Activated CD4-positive, alpha-beta memory T cell treated with anti-CD3 and anti-CD28 coated beads for 36 hours (primary cell): ENCODE measurements at regions not wholly inside any gene's neighbourhood (a gene's known extent, or its start where the extent isn't known, plus 50 kb on each side); places are given as distances from the start of the nearest gene placed in this dataset.

ENCODE experiments used
- CTCF ChIA-PET: fragments of 350-600 bp; sonication (Branson Sonifier 250); formaldehyde crosslinking; loops from one replicate; lab custom pipeline; 2021; ENCODE audit warnings: antibody characterized with exemption, inconsistent platforms; lab: Charles Lee
- POLR2A ChIA-PET: fragments of 350-600 bp; sonication (Branson Sonifier 250); formaldehyde crosslinking; loops from one replicate; lab custom pipeline; 2021; ENCODE audit warnings: antibody characterized with exemption; lab: Charles Lee
- DNase-seq: peaks from one replicate; pipeline ENCODE4 v3.0.0-alpha.2; 2020
- H3K27ac Mint-ChIP-seq: one replicate; pipeline ENCODE4 v1.8.0; 2021; ENCODE audit warnings: mixed read lengths
- H3K27me3 Mint-ChIP-seq: one replicate; pipeline ENCODE4 v1.8.0; 2021; ENCODE audit warnings: mixed read lengths
- H3K36me3 Mint-ChIP-seq: one replicate; pipeline ENCODE4 v1.8.0; 2021; ENCODE audit warnings: mixed read lengths
- H3K4me1 Mint-ChIP-seq: one replicate; pipeline ENCODE4 v1.8.0; 2021; ENCODE audit warnings: low read depth, mixed read lengths
- H3K4me3 Mint-ChIP-seq: one replicate; pipeline ENCODE4 v1.8.0; 2021; ENCODE audit warnings: mild to moderate bottlenecking, mixed read lengths
- H3K9me3 Mint-ChIP-seq: one replicate; pipeline ENCODE4 v1.8.0; 2021; ENCODE audit warnings: mixed read lengths
- intact Hi-C: fragments of 100-400 bp; cut with micrococcal nuclease; formaldehyde crosslinking; loops from one replicate; pipeline ENCODE4 v1.15.1; 2023

DNA sequence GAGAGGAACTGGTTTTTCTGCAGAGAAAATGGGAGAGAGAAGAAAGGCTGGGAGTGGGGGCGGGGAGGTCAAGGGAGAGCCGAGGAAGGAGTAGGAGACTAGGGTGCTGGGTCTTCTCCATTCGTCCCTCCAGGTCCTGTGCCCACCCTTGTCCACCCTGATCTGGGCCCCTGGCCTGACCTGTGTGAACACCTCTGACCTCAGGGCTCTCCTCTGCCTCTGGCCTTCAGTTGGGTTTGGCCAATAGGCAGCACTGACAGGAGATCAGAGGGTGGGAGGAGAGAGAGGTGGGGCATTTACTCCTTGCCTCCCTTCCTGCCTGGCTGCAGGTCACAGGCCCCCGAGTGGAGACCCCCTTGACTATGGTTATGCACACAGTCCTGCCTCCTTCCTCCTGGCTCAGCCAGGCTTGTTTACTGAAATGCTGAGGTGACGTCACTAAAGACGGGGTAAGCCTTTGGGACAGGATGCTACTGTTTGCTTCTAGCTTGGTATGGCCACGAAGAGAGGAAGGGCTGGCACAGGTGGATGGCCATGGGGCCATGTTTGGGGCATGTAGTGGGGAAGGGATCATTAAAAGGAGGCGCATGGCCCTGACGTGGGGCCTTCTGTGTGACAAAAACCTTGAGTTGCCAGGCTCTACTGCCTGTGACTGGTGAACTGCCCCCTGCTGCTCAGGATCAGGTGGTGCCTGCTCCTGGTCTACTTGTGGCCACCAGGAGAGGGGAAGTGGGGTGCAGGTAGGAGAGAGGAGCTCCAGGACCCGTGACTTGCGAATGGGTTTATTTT lies 248.7 kb upstream of the CSF3R start:
- peaks cover 30% of the 10 kb centered on the region for H3K27me3 Mint-ChIP-seq
- no peak overlapping the region for H3K27ac Mint-ChIP-seq
- no peaks in the 10 kb centered on the region for H3K4me1 Mint-ChIP-seq
- intact Hi-C loops = no loop called here
- no peaks in the 10 kb centered on the region for H3K9me3 Mint-ChIP-seq
- POLR2A ChIA-PET = no interaction called here
- DNase-seq = no peak
- no peak overlapping the region for H3K4me3 Mint-ChIP-seq
- no peaks in the 10 kb centered on the region for H3K36me3 Mint-ChIP-seq
- CTCF ChIA-PET = no interaction called here

DNA sequence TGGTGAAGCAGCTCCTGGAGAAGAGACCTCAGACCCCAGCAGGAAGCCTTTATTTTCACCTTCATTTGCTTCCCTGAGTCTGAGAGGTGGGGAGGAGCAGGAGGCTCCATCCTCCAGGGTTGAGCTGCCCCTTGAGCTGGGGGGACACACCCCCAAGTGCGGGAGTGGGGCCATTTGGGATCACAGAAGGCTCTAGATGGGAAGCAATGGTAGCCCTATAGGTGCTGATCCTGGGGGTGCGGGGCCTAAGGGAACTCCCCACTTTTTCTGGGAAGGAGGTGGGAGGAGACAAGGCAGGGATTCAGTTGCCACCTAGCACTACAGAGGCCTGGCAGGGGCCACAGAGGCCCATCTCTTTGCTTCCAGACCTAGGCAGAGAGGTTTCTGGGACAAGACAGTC lies 247.9 kb upstream of the CSF3R start:
- POLR2A ChIA-PET = no interaction called here
- H3K4me3 Mint-ChIP-seq = no peak overlapping the region

DNA sequence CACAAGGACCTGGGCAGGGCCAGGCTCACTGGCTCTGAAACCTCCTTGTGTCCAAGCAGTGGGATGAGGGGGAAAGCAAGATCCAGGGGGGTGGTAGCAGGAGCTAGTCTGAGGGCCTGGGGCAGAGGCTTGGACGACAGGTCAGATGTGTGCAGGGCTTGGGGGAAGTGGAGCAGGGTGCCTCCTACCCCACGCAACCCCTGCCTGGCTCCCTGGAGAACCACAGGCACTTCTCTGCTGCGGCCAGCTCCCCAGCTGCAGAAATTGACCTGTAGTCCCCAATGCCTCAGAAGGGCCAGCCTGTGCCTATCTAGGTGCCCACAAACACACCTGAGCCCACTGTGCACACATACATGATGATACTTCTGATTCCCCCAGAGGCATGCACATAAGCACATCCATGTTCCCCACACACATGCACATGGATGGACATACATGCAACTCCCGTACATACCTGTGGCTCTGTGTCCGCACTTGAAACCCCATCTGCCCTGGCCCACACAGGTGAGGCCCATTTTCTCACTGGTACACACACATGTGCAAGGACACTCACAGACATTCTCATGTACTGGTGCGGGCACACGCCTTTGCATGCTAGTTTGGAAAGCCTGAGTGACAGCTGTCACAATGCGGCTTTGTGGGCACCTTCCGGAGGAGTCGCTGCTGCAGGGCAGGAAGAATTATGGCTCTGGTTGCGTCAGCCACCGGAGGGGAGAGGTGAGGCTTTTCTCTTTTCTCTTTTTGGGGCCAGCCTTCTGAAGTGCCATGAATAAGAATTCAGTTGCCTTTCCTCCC lies 247.2 kb upstream of the CSF3R start:
- peaks cover 26% of the 10 kb centered on the region for H3K27me3 Mint-ChIP-seq
- no peak overlapping the region for H3K4me3 Mint-ChIP-seq
- H3K9me3 Mint-ChIP-seq = no peaks in the 10 kb centered on the region
- H3K36me3 Mint-ChIP-seq = no peaks in the 10 kb centered on the region
- H3K27ac Mint-ChIP-seq = no peak overlapping the region
- intact Hi-C loops = no loop called here
- no peaks in the 10 kb centered on the region for H3K4me1 Mint-ChIP-seq
- CTCF ChIA-PET = no interaction called here
- POLR2A ChIA-PET = no interaction called here
- no peak for DNase-seq

More for the DNA sequence above, 247.9 kb upstream of the CSF3R start:
- H3K4me1 Mint-ChIP-seq = no peaks in the 10 kb centered on the region
- no peaks in the 10 kb centered on the region for H3K36me3 Mint-ChIP-seq
- intact Hi-C loops = no loop called here
- peaks cover 30% of the 10 kb centered on the region for H3K27me3 Mint-ChIP-seq
- no peak overlapping the region for H3K27ac Mint-ChIP-seq
- CTCF ChIA-PET = no interaction called here
- no peak for DNase-seq
- H3K9me3 Mint-ChIP-seq = no peaks in the 10 kb centered on the region

DNA sequence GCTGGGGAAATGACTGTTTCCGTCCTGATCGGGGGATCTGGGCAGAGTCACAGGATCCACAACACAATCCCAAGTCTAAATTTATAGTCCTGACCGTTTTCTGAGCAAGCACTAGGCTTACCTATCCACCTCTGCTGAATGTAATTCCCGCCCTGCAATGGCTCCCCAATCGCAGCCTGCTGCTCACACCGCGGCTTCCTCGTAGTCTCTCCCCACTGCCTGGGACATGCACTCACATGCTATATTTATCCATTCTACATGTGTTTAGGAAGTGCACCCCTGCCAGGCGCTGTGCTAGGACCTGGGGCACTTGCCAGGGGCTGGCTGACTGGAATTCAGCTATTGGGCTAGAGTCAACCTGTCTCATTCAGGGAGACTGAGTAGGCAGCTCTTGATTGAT lies 246.6 kb upstream of the CSF3R start:
- no peak overlapping the region for H3K27ac Mint-ChIP-seq
- no peaks in the 10 kb centered on the region for H3K4me1 Mint-ChIP-seq
- CTCF ChIA-PET = no interaction called here
- H3K9me3 Mint-ChIP-seq = no peaks in the 10 kb centered on the region
- POLR2A ChIA-PET = no interaction called here
- DNase-seq = no peak
- H3K36me3 Mint-ChIP-seq = no peaks in the 10 kb centered on the region
- peaks cover 25% of the 10 kb centered on the region for H3K27me3 Mint-ChIP-seq
- intact Hi-C loops = no loop called here
- H3K4me3 Mint-ChIP-seq = no peak overlapping the region

DNA sequence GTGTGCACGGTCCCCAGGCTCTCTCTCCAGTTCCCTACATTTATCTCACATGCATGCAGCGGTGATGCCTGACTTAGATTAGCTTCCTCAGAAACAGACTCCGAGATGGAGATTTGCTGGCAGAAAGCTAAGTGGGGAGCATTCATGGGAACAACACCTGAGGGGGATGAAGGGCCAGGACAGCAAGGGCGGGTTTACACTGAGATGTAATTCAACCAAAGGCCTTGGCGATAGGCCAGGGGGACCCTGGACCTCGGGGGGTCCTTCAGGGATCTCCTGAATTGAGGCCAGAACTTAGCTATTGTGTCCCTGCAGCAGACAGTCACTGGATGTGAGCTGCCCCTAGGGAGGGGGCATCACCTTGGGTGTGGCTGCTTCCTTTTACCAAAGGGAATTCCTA lies 246.1 kb upstream of the CSF3R start:
- Mint-ChIP-seq H3K4me3 (no peak overlapping the region), H3K4me1 (no peaks in the 10 kb centered on the region), H3K36me3 (no peaks in the 10 kb centered on the region), H3K27ac (no peak overlapping the region), H3K9me3 (no peaks in the 10 kb centered on the region), H3K27me3 (peaks cover 25% of the 10 kb centered on the region)
- intact Hi-C loops = no loop called here
- DNase-seq = no peak
- POLR2A ChIA-PET = no interaction called here
- CTCF ChIA-PET = no interaction called here

DNA sequence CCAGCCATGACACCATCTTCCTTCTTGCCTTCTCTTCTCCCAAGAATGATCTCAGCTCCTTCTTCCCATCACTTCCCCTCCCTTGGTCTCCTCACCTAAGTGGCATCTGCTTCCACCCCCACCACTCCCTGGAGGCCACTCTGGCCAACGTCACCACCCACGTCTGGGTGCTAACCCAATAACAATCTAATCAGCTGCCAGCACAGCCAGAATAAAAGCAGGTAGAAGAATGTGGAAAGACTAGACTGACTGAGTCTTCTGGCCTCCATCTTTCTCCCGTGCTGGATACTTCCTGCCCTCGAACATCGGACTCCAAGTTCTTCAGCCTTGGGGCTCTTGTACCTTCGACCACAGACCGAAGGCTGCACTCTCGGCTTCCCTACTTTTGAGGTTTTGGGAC lies 245.3 kb upstream of the CSF3R start:
- DNase-seq = no peak
- H3K4me3 Mint-ChIP-seq = no peak overlapping the region
- intact Hi-C loops = no loop called here
- peaks cover 28% of the 10 kb centered on the region for H3K27me3 Mint-ChIP-seq
- no peaks in the 10 kb centered on the region for H3K9me3 Mint-ChIP-seq
- ChIA-PET POLR2A (no interaction called here), CTCF (no interaction called here)
- no peaks in the 10 kb centered on the region for H3K36me3 Mint-ChIP-seq
- H3K27ac Mint-ChIP-seq = no peak overlapping the region
- H3K4me1 Mint-ChIP-seq = no peaks in the 10 kb centered on the region

- no peaks in the 10 kb centered on the region for H3K4me1 Mint-ChIP-seq
- peaks cover 29% of the 10 kb centered on the region for H3K27me3 Mint-ChIP-seq
- H3K9me3 Mint-ChIP-seq = no peaks in the 10 kb centered on the region
- no peak overlapping the region for H3K27ac Mint-ChIP-seq
- H3K4me3 Mint-ChIP-seq = no peak overlapping the region
- ChIA-PET POLR2A (no interaction called here), CTCF (no interaction called here)
- no peaks in the 10 kb centered on the region for H3K36me3 Mint-ChIP-seq
- DNase-seq = no peak
- intact Hi-C loops = no loop called here
Measured at GRCh38 chr1:36725151-36725550, 242.4 kb upstream of the CSF3R start.

DNA sequence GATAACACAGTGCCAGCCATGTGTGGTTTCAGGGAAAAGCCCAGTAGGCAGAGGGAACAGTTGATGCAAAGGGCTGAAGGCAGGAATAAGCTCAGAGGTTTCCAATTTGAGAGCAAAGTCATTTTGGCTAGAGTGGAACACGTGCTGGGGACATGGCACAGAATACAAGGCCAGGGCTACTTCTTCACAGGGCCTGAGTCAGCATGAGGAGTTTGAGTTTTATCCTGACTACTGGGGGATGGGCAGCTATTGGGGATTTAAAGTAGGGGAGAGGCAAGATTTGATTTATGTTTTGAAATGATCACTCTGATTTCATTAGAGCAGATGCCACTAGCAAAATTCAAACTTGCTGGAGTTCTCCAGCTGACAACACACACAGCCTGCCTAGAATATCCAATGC lies 241.1 kb upstream of the CSF3R start:
- Mint-ChIP-seq H3K27me3 (peaks cover 20% of the 10 kb centered on the region), H3K4me3 (no peak overlapping the region), H3K9me3 (no peaks in the 10 kb centered on the region), H3K4me1 (no peaks in the 10 kb centered on the region), H3K27ac (no peak overlapping the region), H3K36me3 (no peaks in the 10 kb centered on the region)
- intact Hi-C loops = no loop called here
- DNase-seq = no peak
- POLR2A ChIA-PET = no interaction called here
- CTCF ChIA-PET = no interaction called here

DNA sequence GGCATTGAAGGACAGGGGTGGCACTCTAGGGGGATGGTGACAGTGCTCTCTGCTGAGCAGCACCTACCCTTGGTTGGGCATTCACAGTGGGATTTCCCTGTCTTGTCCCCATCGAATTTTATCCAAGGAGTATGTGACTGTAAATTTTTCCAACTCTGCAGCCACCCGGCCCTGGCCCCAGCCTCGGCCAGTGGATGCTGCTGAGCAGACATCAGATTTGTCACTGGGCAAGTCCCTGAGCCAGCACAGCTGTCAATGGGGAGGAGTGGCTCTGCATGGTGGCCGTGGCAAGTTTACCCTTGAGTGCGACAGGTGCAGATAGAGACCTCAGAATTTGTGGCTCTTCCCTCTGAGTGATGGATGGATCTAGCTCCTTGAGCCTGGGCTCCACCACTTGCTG lies 240.2 kb upstream of the CSF3R start:
- ChIA-PET POLR2A (no interaction called here), CTCF (no interaction called here)
- intact Hi-C loops = no loop called here
- H3K27me3 Mint-ChIP-seq = peaks cover 17% of the 10 kb centered on the region
- H3K27ac Mint-ChIP-seq = no peak overlapping the region
- H3K4me3 Mint-ChIP-seq = no peak overlapping the region
- H3K4me1 Mint-ChIP-seq = no peaks in the 10 kb centered on the region
- H3K9me3 Mint-ChIP-seq = no peaks in the 10 kb centered on the region
- H3K36me3 Mint-ChIP-seq = no peaks in the 10 kb centered on the region
- no peak for DNase-seq

GRCh38 chr1:36721261-36721660 lies 238.5 kb upstream of the CSF3R start:
- H3K27me3 Mint-ChIP-seq = peaks cover 20% of the 10 kb centered on the region
- CTCF ChIA-PET = no interaction called here
- no peaks in the 10 kb centered on the region for H3K4me1 Mint-ChIP-seq
- intact Hi-C loops = no loop called here
- no peaks in the 10 kb centered on the region for H3K9me3 Mint-ChIP-seq
- DNase-seq = no peak
- no peak overlapping the region for H3K4me3 Mint-ChIP-seq
- POLR2A ChIA-PET = no interaction called here
- no peak overlapping the region for H3K27ac Mint-ChIP-seq
- no peaks in the 10 kb centered on the region for H3K36me3 Mint-ChIP-seq

- Mint-ChIP-seq H3K27me3 (peaks cover 24% of the 10 kb centered on the region), H3K36me3 (no peaks in the 10 kb centered on the region), H3K4me3 (no peak overlapping the region), H3K9me3 (no peaks in the 10 kb centered on the region), H3K4me1 (no peaks in the 10 kb centered on the region), H3K27ac (no peak overlapping the region)
- no peak for DNase-seq
- intact Hi-C loops = no loop called here
- ChIA-PET POLR2A (no interaction called here), CTCF (no interaction called here)
Measured at GRCh38 chr1:36717431-36717830, 234.7 kb upstream of the CSF3R start.

- no peaks in the 10 kb centered on the region for H3K36me3 Mint-ChIP-seq
- H3K27ac Mint-ChIP-seq = no peak overlapping the region
- H3K9me3 Mint-ChIP-seq = no peaks in the 10 kb centered on the region
- ChIA-PET POLR2A (no interaction called here), CTCF (no interaction called here)
- intact Hi-C loops = no loop called here
- no peaks in the 10 kb centered on the region for H3K4me1 Mint-ChIP-seq
- no peak overlapping the region for H3K4me3 Mint-ChIP-seq
- peaks cover 27% of the 10 kb centered on the region for H3K27me3 Mint-ChIP-seq
- DNase-seq = no peak
Measured at GRCh38 chr1:36715797-36716196, 233.1 kb upstream of the CSF3R start.

DNA sequence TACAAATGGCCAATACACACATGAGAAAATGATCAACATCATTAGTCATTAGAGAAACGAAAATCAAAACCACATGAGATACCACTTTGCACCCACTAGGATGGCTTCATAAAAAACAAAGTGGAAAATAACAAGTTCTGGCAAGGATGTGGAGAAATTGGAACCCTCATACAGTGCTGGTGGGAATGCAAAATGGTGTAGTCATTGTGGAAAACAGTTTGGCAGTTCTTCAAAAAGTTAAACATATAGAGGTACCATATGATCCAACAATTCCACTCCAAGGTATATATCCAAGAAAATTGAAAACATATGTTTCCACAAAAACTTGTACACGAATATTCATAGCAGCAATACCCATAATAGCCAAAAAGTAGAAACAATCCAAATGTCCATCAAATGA lies 231.6 kb upstream of the CSF3R start:
- no peak overlapping the region for H3K27ac Mint-ChIP-seq
- no peak overlapping the region for H3K4me3 Mint-ChIP-seq
- CTCF ChIA-PET = no interaction called here
- intact Hi-C loops = no loop called here
- DNase-seq = no peak
- no peaks in the 10 kb centered on the region for H3K9me3 Mint-ChIP-seq
- no peaks in the 10 kb centered on the region for H3K36me3 Mint-ChIP-seq
- no peaks in the 10 kb centered on the region for H3K4me1 Mint-ChIP-seq
- peaks cover 29% of the 10 kb centered on the region for H3K27me3 Mint-ChIP-seq
- POLR2A ChIA-PET = no interaction called here
